ENCODE measurements at regions not wholly inside any gene's neighbourhood (a gene's known extent, or its start where the extent isn't known, plus 50 kb on each side); places are given as distances from the start of the nearest gene placed in this dataset.

DNA sequence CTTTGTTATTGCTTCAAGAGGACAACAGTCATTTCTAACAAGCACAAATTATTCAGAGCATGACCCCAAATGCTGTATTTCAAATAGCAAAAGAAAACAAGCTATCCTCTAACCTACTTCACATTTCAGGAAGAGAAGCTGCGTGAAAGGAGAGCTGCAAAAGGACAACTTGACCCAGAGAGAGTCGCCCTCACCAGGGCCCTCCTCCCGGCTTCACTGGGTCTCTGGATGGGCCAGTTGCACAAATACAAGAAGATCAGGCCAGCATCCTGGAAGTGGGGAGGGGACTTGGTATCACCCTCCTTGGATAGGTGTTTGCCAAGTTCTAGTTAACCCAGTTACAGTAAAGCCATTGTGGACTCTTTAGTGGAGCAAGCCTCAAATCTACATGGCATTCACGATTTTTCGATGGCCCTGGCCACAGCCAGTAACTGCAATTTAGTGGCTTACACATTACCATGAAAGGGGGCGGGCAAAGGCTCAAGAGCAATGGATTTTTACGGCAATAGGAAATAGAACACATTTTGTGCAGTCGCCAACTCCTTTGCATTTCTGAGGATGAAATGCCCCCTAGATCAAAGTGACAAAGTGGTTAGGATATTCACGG is 166.9 kb upstream of the DIO2 start:
- DNase-seq: no peak

DNA sequence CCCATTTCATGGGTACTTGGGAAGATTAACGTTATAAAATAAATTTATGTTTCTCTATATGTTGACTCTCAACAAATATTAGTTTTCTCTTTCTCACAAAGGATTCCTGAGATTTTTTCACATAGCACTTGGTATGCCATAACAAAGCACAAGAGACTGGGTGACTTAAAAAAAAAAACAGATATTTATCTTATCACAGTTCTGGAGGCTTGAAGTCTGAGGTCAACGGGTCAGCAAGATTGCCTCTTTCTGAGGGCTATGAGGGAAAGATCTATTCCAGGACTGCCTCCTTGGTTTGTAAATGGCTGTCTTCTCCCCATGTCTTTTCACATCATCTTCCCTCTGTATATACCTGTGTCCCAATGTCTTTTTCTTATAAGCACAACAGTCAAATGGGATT is 153.5 kb upstream of the DIO2 start:
- DNase-seq: no peak

DNA sequence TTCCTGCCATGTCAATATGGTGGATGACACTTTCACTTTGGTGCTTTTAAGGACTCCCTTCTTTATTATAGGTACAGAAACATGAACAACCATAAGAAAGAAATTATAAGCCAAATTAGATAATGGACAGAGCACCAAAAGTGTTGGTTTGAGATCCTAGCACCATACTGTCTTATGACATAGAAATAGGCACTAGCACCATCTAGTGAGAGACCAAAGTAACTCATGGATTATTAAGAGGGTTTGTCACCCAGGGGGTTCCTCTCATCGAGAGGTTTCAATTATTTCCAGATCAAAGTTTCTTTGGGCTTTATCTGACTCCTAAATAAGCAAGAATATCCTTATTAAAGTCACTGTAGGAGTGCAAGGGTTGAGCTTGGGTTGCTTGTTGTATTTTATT is 153.0 kb upstream of the DIO2 start:
- peak; percentile 78 for DNase-seq

DNA sequence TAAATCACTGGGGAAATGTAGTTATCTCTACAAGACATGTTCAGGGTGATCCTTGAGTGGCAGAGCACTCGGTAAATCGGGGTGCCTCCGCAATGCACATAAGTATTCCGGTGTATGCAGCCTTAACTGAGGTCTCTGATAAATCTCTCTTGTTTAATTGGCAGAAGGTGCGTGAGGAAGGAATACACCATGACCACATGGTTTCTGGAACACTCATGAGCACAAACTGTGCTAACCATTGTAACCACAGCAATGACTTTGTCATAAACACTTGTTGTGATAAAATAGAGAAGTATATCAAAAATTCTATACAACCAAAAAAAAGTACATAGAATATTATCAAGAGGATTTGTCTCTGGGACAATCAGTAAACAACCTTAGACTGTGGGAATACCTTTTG is 146.8 kb upstream of the DIO2 start:
- no peak for DNase-seq

DNA sequence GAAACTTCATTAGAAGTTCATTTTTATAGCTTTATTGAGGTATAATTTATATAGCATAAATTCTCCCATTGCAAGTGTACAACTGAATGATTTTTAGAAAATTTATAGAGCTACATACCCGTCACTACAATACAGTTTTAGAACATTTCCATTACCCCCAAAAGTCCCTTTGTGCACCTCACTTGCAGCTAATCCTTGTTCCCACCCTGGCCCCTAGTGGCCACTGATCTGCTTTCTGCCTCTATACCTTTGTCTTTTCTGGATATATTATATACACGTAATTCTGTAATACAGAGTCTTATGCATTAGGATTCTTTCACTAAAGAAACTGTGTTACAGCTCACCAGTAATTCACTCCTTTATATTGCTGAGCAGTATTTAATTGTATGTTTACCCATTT is 145.1 kb upstream of the DIO2 start:
- DNase-seq: peak; percentile 71

DNA sequence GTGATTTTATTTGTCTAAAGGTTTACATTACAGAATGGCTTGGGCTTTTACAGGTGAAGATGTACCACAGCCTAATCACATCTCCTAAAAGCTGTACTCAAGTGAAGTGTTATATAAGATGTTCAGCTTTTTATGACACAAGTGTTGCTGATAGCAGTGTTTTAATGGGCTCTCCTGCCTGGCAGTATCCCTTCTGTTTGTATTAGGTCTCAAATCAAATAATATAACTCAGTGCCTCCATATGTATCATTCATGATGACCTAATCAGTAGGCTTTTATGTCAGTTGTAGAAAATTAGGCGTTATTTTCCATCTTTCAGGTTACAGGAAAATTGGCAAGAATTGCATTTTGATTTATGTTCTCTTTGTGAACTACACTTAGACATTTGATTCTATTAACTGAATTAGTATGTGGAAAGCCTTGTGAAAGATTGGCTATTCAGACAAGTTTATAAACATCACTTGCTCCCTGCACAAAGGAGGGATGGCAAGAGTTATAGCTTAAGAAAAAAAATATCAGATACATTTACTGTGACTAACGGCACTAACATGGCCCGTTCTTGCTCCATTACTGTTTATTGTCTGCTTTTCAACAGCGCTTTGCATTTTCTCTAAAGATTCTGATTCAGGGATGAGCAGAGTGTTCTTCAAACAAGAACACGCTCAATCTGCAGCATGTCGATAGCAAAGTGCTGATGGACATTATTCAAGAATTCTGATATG is 143.7 kb upstream of the DIO2 start:
- DNase-seq: peak; percentile 76

DNA sequence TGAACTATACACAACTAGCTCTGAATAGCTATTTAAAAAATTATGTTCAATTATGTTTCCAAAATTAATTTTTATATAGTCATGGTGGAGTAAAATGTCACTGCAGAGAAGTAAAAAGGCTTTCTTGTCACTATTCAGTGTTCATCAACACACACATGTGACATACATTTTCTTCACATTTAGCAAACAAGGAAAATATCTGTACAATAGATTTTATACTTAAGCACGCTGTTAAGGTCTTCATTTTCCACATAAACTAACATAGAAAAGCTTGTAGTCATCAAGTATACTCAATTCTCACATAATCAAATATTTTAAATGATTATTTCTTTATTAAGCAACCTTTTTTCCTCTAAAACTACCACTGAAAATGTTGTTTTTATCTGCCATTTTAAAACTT is 141.2 kb upstream of the DIO2 start:
- DNase-seq: no peak

DNA sequence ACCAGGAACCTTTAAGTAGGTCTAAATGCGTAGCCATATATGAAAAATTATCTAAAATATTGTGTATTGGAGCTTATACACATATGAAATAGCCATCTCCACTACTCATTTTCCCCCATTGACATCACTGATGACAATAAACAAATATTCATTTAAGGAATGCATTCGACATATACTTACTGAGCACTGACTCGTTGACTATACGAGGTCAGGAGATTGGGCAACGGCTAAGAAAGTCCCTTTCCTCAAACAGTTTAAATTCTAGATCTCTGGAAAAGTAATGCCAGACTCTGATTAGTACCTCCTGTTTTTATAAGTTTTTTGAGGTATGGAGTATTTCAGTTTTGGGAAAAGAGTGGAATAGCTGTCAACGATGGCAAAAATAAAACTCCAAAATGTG is 139.4 kb upstream of the DIO2 start:
- DNase-seq: no peak

DNA sequence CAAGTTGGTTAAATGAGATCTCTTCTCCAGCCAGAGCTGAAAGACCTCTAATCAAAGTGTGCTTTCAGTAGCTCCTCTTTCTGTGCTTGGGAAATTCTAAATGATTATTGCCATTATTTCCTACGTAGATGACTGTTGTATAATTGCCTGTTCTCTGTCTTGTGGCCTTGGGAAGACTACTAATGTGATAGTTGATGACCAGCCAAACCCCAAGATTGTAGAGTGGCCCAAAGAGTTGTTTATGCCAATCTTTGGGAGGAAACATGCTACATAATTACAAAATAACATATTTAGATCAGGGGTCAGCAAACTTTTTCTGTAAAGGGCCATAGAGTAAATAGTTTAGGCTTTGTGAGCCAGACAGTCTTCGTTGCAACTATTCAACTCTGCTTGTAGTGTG is 135.1 kb upstream of the DIO2 start:
- DNase-seq: no peak

DNA sequence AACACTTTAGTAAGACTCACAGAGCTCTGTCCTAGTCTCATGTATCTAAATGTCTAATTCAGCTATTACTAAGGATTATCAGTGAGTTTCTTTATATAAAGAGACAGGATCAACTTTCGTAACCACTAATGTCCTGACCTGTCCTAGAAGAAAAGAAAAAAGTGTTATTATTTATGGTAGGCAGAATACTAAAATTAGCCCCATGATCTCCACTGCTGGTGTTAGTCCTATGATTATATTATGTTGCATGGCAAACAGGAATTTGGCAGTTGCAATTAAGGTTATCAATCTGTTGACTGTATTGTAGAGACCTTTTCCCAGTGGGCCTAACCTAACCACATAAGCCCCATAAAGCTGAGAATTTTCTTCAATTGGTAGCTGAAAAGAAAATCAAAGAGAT is 132.9 kb upstream of the DIO2 start:
- peak; percentile 32 for DNase-seq

DNA sequence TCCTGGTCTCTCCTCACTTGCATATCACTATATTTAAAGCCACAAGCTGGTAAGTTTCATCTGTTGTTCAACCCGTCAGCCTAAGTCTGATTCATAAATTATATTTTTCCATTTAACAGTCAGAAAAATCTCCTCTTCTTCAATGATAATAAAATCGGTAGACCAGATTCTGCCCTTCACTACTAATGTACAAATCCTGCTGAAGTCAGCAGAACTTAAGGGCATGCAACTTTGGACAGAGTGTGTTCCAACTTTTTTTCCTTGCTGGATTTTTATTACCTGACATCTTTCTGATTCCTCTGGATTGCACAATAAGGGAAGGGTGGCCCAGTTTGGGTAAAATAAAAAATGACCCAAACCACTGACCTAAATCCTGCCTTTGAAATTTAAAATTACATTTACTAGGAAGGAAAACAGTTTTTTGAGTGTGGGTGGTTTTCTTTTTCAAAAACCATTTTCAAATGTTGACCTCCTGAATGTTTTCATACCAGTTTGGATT is 125.4 kb upstream of the DIO2 start:
- no peak for DNase-seq

DNA sequence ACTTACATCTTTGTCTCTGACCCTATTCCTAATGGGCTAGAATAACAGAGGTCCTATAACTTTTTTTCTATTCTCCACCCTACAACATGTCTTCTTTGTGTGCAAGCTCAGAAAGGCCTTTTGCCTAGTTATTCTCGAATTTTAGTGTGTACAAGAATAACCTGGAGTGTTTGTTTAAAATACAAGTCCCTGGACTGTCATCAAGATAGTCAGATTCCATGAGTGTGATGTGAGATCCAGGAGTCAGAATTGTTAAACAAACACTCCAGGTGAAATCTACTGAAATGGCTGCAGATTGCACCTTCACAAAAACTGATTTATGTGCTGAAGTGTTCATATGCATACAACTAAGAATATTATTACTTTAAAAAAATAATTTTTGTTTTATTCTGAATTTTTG is 114.4 kb upstream of the DIO2 start:
- DNase-seq: no peak

DNA sequence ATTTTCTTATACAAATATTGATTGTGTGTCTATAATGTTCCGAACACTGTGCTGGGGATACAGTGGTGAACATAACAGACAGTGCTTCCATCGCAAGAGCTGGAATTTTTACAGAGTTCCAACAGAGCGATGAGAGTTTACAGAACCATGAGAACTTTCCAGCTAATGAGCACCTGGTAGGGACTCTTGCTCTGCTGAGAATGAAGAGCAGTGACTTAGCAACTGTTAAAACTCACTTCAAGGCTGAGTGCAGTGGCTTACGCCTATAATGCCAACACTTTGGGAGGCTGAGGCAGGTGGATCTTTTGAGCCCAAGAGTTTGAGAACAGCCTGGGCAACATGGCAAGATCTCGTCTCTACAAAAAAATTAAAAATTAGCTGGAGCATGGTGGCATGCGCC is 113.8 kb upstream of the DIO2 start:
- DNase-seq: no peak

DNA sequence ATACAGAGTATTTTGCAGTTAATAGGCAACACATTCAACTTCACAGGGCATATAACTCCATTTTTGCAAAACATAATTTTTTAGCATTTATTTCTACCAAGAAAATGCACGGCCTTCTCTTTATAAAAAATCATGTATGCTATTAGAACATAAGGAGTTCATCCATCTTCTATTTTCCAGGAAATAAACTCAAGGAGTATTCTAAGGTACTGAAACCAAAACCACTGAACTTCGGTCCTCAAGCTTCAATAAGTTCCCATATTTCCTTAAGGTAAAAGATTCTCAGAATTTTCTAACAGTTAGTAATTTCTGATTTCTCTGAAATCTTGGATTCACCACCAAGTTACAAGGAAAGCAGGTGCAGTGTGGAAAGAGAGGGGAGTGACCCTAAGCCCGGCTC is 113.3 kb upstream of the DIO2 start:
- DNase-seq: no peak

DNA sequence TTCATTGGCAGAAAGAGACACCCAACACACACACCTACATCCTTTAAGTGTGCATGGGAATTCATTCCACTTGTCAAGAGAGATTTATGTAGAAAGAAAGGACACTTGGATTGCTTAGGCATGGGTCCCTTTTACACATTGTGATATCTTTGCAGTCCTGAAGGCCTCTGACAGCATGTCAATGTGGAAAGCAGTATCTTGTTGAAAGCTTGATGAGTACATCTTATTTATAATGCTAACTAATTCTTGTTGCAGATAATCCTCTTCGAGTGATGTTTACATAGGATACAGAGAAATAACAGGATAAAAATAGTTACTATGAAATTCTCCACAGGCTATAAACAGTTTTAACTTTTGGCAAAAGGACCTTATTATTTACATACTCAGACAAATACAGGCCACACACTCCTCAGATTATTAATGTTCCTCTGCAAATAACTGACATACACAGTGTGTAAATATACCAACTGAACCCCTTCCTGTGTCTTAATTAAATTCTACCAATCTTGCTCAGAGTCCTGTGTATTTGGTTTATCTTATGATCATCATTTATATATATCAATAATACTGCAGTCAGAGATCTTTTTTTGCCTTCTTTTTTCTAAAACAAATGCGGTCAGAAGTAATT is 111.8 kb upstream of the DIO2 start:
- DNase-seq: peak; percentile 10

DNA sequence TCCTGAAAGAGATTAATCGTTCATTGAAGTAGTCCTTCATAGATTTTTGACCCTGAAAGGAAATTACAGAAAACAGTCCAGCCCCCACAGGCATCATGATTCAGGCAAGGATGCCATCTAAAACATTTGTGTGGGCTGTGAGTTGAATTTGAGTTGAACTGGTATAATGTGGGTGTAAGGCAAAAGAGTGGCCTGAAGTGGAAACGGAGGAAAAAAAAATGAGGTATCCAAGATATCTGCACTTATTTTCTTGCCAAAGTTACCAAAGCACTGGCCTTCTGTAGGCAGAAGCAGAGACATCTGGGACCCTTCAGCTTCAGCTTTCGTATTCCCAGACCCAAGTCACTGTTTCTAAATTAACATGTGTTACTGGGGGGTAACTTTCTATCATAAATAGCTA is 105.1 kb upstream of the DIO2 start:
- DNase-seq: no peak

DNA sequence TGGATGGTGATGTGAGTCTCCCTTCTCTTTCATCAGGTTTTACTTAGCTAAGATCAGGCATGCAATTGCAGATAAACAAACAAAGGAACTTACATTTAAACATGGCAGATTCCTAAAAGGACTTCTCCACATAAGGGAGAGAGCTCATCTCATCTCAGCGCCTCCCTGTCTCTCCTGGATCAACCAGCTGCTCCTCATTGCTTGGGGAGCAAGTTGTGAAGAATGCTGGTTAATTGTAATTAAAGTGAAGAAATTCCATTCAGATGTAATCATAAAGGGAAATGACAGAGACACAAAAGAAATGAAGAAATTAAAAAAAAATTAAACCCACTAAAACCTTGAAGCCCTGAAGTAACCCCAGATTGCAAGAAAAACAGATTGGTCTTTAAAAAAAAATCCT is 104.4 kb upstream of the DIO2 start:
- DNase-seq: no peak

DNA sequence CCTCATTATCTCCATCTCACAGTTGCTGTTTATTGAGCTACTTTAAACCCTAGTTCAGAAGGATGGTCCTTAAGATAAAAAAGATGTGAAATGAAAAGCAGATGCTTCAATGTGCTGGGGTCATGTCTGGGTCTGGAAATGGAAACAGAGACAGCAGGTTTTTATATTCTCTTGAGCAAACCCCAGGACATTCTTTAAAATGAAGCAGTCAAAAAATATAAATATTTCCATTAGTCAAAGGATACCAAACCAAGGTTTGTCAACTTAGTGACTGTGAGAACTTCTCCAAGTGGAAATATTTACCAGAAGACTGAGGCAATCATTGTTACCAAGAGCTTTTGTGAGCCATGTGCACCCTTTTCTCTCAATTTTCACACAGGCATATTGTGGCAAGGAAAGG is 102.5 kb upstream of the DIO2 start:
- DNase-seq: no peak

DNA sequence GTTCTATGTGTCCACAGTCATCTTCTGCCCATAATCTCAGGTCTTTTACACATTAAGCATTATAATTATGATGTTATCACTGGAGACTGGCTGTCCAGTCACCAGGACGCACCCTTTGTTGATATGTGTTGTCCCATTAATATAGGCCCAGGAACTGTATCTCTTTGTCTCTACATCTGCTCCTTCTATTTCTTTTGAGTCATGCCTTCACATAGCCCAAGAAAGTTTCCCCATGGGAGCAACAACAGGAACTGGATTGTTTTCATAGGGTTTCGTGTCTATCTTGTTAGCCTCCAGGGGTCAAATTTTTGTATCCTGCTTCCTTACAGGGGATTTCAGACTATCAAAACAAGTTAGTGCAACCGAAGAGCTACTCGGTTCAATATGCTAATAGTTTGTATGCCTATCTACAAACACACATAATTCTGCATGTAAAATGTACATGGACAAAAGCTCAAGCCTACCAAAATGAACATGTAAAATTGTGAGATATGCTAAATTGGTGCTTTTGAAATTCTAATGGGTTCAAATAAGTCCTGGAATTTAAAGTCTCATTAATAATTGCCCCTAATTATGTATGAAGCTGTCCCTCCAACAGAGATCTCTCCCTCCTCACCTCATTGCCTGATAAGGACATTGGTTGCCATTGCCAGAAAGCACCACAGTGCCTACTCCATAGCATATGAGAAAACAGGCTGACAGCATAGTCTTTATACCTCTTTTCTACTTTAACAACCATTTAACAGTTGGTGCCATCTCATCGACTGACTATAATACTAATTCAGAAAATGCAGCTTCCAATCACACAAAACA is 99.8 kb upstream of the DIO2 start:
- no peak for DNase-seq

DNA sequence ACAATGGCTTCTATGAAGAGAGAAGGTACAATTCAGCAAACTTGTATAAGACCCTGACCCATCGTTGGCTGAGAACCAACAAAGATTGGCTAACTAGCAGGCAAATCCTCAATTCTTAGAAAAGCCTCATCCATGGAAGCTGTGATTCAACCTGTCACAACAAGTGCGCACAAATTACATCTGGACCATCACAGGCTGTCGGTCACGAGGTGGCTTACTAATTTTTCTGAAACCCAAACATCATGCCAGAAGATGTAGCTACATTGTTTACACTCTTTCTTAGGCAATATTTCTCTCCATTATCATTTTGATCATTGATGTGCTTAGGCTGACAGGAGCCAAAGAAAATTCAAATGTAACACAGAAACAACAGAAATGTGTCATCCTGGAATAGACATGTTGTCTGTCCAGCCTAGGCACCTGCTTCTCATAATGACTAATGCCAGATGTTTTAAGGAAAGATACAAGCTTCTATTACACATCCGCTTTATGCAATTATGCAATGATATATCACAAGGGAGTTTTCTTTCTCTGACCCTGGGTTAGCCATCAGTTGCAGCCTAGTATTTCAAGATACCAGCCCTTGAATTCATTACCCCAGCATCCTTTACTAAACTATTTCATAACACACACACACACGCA is 92.9 kb upstream of the DIO2 start:
- no peak for DNase-seq

DNA sequence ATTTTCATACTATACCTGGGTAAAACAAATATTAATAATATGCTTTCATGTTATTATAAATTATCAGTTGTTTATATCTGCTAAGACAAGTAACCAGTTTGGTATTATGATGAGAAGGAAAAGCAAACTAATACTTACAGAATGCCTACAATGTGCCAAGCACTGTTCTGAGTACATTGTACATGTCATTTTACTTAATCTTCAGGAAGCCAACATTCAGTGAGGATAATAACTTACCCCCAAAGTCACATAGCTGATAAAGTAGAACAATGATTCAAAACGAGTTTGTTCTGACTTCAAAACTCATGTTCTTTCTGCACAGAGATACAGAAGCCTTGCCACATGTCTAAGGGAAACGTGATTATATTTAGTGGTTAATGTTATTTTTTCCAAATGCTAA is 89.0 kb upstream of the DIO2 start:
- no peak for DNase-seq

DNA sequence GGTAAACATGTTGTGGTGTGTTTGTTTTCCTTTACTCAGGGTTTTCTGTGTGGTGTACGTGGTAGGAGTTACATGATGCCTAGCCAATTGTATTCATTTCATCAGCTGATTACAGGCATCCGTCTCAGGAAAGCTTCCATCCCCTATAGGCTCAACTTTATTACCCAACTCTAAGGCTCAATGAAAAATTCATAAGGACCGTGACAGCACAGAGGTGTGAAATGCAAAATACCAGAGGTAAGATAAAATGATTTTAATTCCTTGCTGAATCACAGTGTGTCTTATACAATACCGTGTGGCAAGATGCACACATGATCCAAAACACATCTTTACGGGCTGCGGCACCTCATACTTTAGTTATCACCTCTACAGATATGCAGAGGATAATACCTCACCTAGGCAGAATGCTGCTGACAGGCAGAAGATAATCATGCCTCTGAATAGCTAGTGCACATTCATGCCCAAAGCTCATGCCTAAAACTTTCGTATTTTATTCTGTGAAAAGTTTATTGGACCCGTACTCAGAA is 87.2 kb upstream of the DIO2 start:
- DNase-seq: no peak

DNA sequence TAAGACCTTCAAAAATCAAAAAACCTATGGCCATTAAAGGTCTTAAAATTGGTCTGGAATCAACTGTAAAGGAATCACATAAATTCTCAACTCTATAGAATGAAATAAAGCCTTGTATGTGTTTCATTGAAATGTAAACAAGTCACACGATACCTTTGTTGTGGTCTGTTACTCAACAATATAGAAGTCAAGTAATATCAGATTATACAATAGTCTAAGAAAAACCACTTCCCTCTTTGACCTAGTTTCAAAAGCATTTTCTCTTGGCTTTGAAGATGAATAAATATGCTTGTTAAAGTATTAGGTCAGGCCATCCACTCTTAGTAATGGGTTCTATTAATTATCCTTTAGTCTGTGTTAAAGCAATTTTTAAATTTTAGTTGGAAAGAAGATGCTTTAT is 79.8 kb upstream of the DIO2 start:
- no peak for DNase-seq

Data from NCI-H69 (cell line).